ENCODE measurements at regions not wholly inside any gene's neighbourhood (a gene's known extent, or its start where the extent isn't known, plus 50 kb on each side); places are given as distances from the start of the nearest gene placed in this dataset.

GRCh38 chr18:78006006-78006773 is 756.5 kb downstream of the GALR1 start:
- no peak for DNase-seq

- DNase-seq, result no peak
These were observed 757.2 kb downstream of the GALR1 start for GRCh38 chr18:78006774-78007260.

- DNase-seq, result no peak
These were observed 760.7 kb downstream of the GALR1 start for GRCh38 chr18:78010363-78010762.

GRCh38 chr18:78017869-78018268 is 768.2 kb downstream of the GALR1 start:
- DNase-seq, result no peak

GRCh38 chr18:78021196-78021595 is 771.5 kb downstream of the GALR1 start:
- no peak for DNase-seq

- no peak for DNase-seq
These were observed 781.9 kb downstream of the GALR1 start for GRCh38 chr18:78031589-78031988.

- no peak for DNase-seq
These were observed 782.3 kb downstream of the GALR1 start for GRCh38 chr18:78031991-78032390.

GRCh38 chr18:78032574-78032973 is 782.9 kb downstream of the GALR1 start:
- no peak for DNase-seq

GRCh38 chr18:78034755-78035154 is 785.1 kb downstream of the GALR1 start:
- no peak for DNase-seq

GRCh38 chr18:78041218-78041617 is 791.6 kb downstream of the GALR1 start:
- DNase-seq, result no peak

GRCh38 chr18:78046631-78047030 is 797.0 kb downstream of the GALR1 start:
- no peak for DNase-seq

- DNase-seq, result no peak
These were observed 799.6 kb downstream of the GALR1 start for GRCh38 chr18:78049281-78049680.

- DNase-seq, result no peak
These were observed 805.2 kb downstream of the GALR1 start for GRCh38 chr18:78054801-78055200.

- DNase-seq, result no peak
These were observed 806.4 kb downstream of the GALR1 start for GRCh38 chr18:78056011-78056410.

GRCh38 chr18:78069784-78070664 is 820.4 kb downstream of the GALR1 start:
- no peak for DNase-seq

GRCh38 chr18:78071166-78071710 is 821.6 kb downstream of the GALR1 start:
- no peak for DNase-seq

- DNase-seq, result no peak
These were observed 822.1 kb downstream of the GALR1 start for GRCh38 chr18:78071776-78072175.

- no peak for DNase-seq
These were observed 822.7 kb downstream of the GALR1 start for GRCh38 chr18:78072375-78072774.

GRCh38 chr18:78073275-78073674 is 823.6 kb downstream of the GALR1 start:
- DNase-seq, result no peak

- no peak for DNase-seq
These were observed 824.9 kb downstream of the GALR1 start for GRCh38 chr18:78074400-78075020.

GRCh38 chr18:78080081-78080480 is 830.4 kb downstream of the GALR1 start:
- DNase-seq, result no peak

- no peak for DNase-seq
These were observed 831.1 kb downstream of the GALR1 start for GRCh38 chr18:78080761-78081160.

- DNase-seq, result no peak
These were observed 833.2 kb downstream of the GALR1 start for GRCh38 chr18:78082816-78083215.
